ENCODE measurements at regions not wholly inside any gene's neighbourhood (a gene's known extent, or its start where the extent isn't known, plus 50 kb on each side); places are given as distances from the start of the nearest gene placed in this dataset.

DNA sequence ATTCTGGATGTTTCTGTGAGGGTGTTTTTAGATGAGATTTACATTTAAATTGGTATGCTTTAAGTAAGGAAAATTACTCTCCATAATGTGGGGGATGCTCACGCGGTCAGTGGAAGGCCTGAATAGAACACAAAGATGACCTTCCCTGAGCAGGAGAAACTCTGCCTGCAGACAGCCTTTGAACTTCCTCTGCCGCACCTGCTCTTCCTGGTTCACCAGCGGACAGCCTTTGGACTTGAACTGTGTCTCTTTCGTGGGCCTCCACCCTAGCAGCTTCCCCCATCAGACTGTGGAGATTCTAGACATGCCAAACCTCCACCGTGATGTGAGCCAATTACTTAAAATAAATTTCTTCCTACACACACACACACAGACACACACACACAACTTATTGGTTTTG, 210.7 kb downstream of the EFCAB11 start:
- Mint-ChIP-seq H3K9me3 (peaks cover 16% of the 10 kb centered on the region), H3K36me3 (ENCODE audit: low read depth) (no peaks in the 10 kb centered on the region), H3K27ac (no peak overlapping the region), H3K27me3 (no peaks in the 10 kb centered on the region), H3K4me1 (ENCODE audit: low read depth) (peaks cover 10% of the 10 kb centered on the region), H3K4me3 (no peak overlapping the region)
- POLR2A ChIA-PET = interaction anchor here (0.6 kb wide), 1 partner anchor 31 kb away, joined by 3 read pairs; no protein-coding TSS in a partner anchor
- TF ChIP-seq, protein P1, sequence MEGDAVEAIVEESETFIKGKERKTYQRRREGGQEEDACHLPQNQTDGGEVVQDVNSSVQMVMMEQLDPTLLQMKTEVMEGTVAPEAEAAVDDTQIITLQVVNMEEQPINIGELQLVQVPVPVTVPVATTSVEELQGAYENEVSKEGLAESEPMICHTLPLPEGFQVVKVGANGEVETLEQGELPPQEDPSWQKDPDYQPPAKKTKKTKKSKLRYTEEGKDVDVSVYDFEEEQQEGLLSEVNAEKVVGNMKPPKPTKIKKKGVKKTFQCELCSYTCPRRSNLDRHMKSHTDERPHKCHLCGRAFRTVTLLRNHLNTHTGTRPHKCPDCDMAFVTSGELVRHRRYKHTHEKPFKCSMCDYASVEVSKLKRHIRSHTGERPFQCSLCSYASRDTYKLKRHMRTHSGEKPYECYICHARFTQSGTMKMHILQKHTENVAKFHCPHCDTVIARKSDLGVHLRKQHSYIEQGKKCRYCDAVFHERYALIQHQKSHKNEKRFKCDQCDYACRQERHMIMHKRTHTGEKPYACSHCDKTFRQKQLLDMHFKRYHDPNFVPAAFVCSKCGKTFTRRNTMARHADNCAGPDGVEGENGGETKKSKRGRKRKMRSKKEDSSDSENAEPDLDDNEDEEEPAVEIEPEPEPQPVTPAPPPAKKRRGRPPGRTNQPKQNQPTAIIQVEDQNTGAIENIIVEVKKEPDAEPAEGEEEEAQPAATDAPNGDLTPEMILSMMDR (IDR thresholded peaks at IDR 0.05) = no peak
- CTCF ChIA-PET = no interaction called here
- ATAC-seq (no peak), DNase-seq (no peak)
- intact Hi-C loops (cut with micrococcal nuclease) = no loop called here

DNA sequence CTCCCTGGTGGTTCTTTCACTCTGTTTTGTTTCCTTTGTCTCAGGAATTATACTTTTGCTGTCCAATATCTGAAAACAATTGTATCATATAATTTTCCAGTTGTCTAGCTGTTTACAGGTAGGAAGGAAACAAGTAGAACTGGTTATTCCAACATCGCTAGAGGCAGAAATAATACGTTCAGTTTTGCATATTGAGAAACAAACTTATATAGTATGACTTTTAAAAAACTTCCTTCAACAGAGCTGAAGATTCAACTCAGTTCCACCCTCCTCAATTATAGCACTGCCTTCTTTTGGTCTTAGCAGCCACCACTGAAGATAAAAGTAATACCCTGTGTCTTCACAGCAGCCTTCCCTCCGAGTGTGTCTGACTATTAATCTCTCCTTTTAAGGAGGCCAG, 214.3 kb downstream of the EFCAB11 start:
- TF ChIP-seq, protein P1 (IDR thresholded peaks at IDR 0.05) = no peak
- ATAC-seq = no peak
- no peak for DNase-seq
- peaks cover 10% of the 10 kb centered on the region for H3K4me1 Mint-ChIP-seq (ENCODE audit: low read depth)
- H3K27ac Mint-ChIP-seq = no peak overlapping the region
- no peaks in the 10 kb centered on the region for H3K27me3 Mint-ChIP-seq
- intact Hi-C loops (cut with micrococcal nuclease) = no loop called here
- H3K9me3 Mint-ChIP-seq = peaks cover 6% of the 10 kb centered on the region
- no peak overlapping the region for H3K4me3 Mint-ChIP-seq
- ChIA-PET POLR2A (interaction anchor here (0.7 kb wide), 1 partner anchor 13 kb away, joined by 4 read pairs; no protein-coding TSS in a partner anchor), CTCF (interaction anchor here (2.0 kb wide), 1 partner anchor 12 kb away, joined by 8 read pairs; no protein-coding TSS in a partner anchor)
- no peaks in the 10 kb centered on the region for H3K36me3 Mint-ChIP-seq (ENCODE audit: low read depth)

DNA sequence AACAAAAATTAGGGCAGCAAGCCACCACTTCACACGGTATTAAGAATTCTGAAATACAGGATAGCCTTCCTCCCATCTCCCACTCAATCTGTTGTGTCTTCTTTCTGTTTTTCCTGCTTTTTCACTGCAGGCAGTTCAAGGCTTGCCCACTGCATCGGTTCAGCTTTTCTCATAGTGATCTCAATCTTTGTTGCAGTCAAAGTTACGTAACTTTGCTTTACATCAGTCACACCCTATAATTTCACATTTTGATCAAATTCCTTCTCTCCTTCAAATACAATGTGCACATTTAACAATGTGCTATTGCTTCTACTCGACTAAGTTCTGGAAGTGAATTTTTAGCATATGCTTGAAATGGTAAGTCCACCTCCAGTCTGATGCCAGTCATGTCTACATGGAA, 217.6 kb downstream of the EFCAB11 start:
- ChIA-PET POLR2A (interaction anchor here (0.6 kb wide), 1 partner anchor 186 kb away, joined by 5 read pairs; no protein-coding TSS in a partner anchor), CTCF (no interaction called here)
- Mint-ChIP-seq H3K27me3 (no peaks in the 10 kb centered on the region), H3K4me3 (no peak overlapping the region), H3K27ac (no peak overlapping the region), H3K9me3 (peaks cover 13% of the 10 kb centered on the region), H3K36me3 (ENCODE audit: low read depth) (peaks cover 2% of the 10 kb centered on the region), H3K4me1 (ENCODE audit: low read depth) (no peaks in the 10 kb centered on the region)
- no peak for DNase-seq
- TF ChIP-seq, protein P1 (IDR thresholded peaks at IDR 0.05) = no peak
- intact Hi-C loops (cut with micrococcal nuclease) = no loop called here
- no peak for ATAC-seq

DNA sequence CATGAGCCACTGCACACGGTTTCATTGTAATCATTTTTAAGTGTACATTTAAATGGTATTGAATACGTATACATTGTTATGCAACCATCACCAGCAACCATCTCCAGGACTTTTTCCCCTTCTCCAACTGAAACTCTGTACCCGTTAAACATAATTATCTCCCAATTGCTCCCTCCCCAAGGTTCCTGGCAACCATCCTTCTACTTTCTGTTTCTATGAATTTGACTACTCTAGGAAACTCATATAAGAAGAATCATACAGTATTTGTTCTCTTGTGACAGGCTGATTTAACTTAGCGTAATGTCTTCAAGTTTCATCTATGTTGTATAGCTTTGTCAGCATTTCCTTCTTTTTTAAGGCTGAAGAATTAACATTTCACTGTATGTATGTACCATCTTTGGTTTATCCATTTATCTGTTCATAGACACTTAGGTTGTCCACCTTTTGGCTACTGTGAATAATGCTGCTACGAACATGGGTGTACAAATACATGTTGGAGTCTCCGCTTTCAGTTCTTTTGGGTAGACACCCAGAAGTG, 223.1 kb downstream of the EFCAB11 start:
- peaks cover 11% of the 10 kb centered on the region for H3K9me3 Mint-ChIP-seq
- ATAC-seq (no peak), DNase-seq (no peak)
- POLR2A ChIA-PET = no interaction called here
- peaks cover 2% of the 10 kb centered on the region for H3K36me3 Mint-ChIP-seq (ENCODE audit: low read depth)
- no peak overlapping the region for H3K4me3 Mint-ChIP-seq
- no peak overlapping the region for H3K27ac Mint-ChIP-seq
- intact Hi-C loops (cut with micrococcal nuclease) = no loop called here
- no peaks in the 10 kb centered on the region for H3K27me3 Mint-ChIP-seq
- CTCF ChIA-PET = no interaction called here
- TF ChIP-seq, protein P1 (IDR thresholded peaks at IDR 0.05) = no peak
- peaks cover 19% of the 10 kb centered on the region for H3K4me1 Mint-ChIP-seq (ENCODE audit: low read depth)

DNA sequence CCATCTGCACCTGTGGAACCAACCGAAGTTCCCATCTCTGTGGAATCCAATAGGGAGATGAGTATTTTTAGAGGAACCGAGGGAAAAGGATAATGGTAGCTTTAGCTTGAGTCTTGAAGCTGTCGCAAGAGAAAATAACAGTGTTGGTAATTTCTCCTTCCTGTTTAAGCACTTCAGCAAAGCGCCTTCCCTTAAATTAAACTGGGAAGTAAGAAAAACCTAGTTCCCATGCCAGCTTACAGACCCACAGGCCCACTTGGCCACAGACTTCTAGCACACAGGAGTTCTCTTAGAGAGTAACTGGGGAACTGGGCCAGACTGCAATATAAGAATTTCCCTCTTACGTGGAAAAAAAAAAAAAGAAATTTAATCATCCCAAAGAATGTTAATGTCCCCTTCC, 223.8 kb downstream of the EFCAB11 start:
- Mint-ChIP-seq H3K27ac (no peak overlapping the region), H3K4me3 (no peak overlapping the region), H3K4me1 (ENCODE audit: low read depth) (peaks cover 27% of the 10 kb centered on the region), H3K36me3 (ENCODE audit: low read depth) (peaks cover 2% of the 10 kb centered on the region), H3K9me3 (peaks cover 11% of the 10 kb centered on the region), H3K27me3 (no peaks in the 10 kb centered on the region)
- POLR2A ChIA-PET = no interaction called here
- TF ChIP-seq, protein P1 (IDR thresholded peaks at IDR 0.05) = no peak
- CTCF ChIA-PET = no interaction called here
- ATAC-seq = no peak
- intact Hi-C loops (cut with micrococcal nuclease) = no loop called here
- DNase-seq = no peak

Measured in activated CD8-positive, alpha-beta T cell treated with anti-CD3 and anti-CD28 coated beads for 36 hours (primary cell).